GM19397 (cell line): ENCODE measurements at regions not wholly inside any gene's neighbourhood (a gene's known extent, or its start where the extent isn't known, plus 50 kb on each side); places are given as distances from the start of the nearest gene placed in this dataset.

Experiments used
- ATAC-seq: cut with Tn5 transposase; IDR thresholded peaks from one replicate; pipeline ENCODE4 v1.9.1; 2021; ENCODE audit warnings: mild to moderate bottlenecking, moderate library complexity; ENCODE audit not compliant: unreplicated experiment

- no peak for ATAC-seq
Measured at GRCh38 chr2:176664478-176664877, 395.2 kb downstream of the MTX2 start.

- no peak for ATAC-seq
Measured at GRCh38 chr2:176665086-176665485, 395.8 kb downstream of the MTX2 start.

DNA sequence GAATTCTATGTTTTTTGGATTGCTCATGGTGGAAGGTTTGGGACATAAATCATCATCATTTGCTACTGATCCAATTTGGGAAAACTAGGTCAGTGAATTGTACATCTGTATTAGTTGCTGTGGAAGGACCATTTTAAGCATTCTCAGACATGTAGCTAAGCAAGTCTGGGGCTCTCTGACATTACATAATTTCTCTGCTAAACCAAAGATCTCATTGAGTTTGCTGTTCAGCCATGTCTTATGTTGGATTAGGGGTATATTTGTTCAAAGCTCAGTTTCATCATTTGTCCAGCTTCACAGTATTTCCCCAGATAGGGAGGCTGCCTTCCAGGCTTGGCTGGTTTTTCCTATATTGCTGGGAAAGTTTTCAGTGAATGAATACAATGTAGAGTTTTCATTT lies 399.7 kb downstream of the MTX2 start:
- no peak for ATAC-seq

DNA sequence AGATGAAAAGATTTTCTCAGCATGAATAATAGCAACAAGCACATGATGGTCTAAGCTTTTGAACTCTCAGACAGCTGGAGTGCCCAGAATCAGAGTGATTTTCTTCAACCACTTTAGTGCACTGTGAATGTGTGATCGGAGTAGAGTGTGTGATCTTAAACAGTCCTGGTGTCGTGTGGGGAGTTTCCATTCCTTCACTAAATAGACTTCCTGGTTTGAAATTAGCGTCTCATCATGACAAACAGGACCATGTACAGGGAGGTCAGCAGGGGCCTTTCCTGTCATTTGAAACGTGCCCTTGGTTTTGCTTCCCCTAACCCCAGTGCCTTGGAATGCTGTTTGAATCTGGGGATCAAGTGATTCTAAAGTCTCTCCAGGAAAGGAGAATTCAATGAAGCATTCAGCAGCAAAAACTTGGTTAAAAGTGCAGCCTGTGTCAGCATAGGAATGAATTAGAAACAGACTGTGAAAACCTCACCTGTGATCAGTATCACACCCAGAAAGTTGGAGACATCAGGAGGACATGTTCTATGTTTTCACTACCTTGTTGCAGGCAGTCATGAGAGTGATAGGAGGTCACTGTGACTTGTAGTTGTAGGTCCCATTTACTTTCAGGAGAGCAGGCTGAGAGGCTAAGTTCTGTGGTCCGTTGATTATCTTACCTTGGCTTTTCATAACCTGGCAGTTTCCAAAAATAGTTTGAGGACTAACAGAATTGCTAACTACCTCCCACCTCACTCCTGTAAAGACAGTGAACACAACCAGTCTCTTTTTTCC lies 400.3 kb downstream of the MTX2 start:
- ATAC-seq = no peak

GRCh38 chr2:176675271-176675949 lies 406.2 kb downstream of the MTX2 start:
- ATAC-seq = no peak

- ATAC-seq = no peak
Measured at GRCh38 chr2:176677746-176678265, 408.6 kb downstream of the MTX2 start.

DNA sequence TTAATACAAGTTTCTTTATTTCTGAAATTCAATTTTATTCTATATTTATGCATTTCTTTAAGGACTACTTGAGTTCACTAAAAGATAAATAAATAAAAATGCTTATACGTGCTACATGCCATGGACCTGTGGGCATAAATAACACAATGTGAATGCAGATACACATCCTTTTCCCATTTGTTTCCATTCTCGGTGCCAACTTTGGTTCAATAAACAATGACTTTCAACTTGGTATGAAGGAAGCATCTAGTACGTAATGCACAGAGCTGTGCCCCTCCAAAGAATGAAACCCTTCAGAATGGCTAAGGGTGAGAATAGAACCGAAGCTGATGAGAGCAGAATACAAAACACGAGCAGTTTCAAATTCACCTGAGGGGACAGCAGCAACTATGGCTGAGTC lies 409.3 kb downstream of the MTX2 start:
- ATAC-seq = no peak

- ATAC-seq = no peak
Measured at GRCh38 chr2:176679061-176679669, 409.9 kb downstream of the MTX2 start.

DNA sequence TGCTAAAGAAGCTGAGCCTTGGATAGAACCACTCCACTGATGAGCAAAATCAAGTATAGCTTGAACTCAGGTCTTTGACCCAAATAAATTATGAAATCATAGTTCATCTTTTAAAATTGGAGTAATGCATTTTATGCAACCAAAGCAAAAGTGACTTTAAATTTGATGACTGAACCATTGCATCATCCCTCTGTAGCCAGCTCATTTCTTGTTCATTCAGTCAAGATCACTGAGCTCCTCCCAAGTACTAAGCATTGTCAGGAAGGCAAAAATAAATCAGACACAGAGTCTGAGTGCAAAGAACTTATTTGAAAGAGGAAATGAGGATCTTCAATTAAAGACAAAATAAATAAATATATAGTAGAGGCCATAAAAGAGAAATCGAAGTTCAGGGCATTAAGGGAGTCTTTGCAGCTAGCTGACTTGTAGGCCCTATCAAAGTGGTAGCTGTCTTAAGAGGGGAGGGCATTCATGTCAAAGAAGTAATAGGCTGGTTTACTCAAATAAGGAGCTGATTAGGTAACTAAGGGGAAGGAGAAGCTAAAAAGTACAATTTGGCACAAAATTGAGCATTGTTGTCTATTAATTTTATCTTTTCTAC lies 411.8 kb downstream of the MTX2 start:
- no peak for ATAC-seq

- ATAC-seq = no peak
Measured at GRCh38 chr2:176681584-176682115, 412.4 kb downstream of the MTX2 start.

- ATAC-seq = no peak
Measured at GRCh38 chr2:176682278-176682677, 413.0 kb downstream of the MTX2 start.

- no peak for ATAC-seq
Measured at GRCh38 chr2:176683618-176684111, 414.4 kb downstream of the MTX2 start.

GRCh38 chr2:176685908-176686307 lies 416.7 kb downstream of the MTX2 start:
- no peak for ATAC-seq

DNA sequence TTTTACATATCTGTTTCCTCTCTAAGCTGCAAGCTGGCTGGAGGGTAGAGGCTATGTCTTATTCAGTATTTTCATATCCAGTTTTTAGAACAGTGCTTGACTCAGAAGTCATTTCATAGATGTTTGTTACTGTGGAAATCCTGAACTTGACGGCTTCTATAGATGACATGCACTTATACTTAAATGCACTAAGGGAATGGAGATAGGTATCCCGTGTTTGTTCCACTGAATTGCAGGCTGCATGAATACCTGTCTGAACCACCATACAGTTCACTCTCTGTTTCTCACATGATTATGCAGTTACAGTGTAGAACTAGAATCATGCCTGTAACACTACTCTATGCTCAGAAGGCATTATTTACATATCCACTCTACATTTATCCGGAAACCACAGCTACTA lies 417.1 kb downstream of the MTX2 start:
- ATAC-seq = no peak

- no peak for ATAC-seq
Measured at GRCh38 chr2:176687342-176687741, 418.1 kb downstream of the MTX2 start.

- no peak for ATAC-seq
Measured at GRCh38 chr2:176687944-176688343, 418.7 kb downstream of the MTX2 start.

DNA sequence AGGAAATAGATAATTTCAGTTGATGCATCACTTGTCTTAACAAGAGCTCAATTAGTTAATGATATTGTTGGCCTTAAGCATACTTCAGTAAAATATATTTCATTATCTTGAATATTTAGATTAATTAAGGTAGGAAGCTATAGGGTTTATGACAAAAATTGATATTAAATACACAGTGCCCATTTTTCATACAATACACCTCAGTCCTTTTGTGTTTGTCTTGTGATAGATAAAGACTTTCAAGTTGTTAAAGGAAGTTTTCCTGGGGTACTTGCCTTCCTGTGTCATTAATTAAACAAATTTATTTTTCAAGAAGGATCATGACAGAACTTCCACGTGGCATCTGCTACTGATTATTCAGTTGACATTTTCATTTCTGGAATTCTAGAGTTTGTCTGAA lies 420.5 kb downstream of the MTX2 start:
- no peak for ATAC-seq

DNA sequence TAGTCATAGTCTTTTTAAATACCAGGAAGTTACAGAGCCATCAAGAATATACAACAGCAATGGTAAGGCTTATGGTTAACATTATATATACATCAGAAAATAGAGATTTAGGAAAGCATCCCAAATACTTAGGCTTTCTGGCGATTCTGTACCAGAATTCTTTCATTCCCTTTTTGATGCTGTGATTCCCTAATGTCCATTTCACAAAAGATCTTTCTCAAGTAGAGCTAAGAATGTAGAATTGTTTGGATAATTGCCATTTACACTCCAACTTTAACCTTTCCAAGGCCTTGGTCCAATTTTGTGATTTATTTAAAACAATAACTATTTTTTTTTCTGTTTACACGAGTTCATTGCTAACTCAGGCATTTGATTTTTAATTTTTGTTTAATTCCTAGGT lies 422.2 kb downstream of the MTX2 start:
- ATAC-seq = no peak

- no peak for ATAC-seq
Measured at GRCh38 chr2:176692533-176692932, 423.3 kb downstream of the MTX2 start.

DNA sequence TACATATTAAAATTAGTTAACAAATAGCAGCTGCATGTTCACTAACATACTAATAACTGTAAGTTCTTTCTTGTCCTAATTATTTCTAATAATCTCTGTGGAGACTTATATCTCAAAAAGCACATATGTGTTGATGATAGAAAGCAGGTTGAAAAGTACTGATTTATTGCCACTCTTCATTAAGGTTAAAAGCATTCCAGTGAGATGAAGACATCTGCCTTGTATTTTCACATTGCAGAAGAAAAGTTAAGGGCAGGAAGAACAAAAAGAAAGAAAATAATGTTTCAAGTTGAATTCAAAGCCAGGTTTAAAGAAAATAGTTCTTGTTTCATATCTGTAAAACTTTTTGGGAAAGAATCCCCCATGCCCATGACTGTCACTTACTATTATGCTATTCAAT lies 429.9 kb downstream of the MTX2 start:
- ATAC-seq = no peak

DNA sequence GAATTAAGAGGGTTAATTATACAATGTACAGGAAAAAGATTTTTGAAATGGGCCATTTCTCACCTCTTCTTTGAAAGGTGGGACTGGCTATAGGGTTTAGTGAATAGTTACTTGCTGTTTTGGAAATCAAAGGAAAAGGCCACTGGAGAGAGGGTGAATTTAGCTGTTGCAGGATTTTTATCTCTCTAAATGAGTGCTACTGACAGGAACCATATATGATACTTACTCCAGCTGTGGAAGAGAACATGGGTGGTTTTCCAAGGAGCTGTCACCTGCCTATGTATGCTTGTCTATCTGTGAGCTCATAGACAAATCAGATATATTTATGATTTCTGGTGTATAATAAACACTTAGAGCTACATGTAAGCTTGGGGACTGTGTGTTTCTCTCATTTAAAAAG lies 430.4 kb downstream of the MTX2 start:
- ATAC-seq = no peak
